GM19328 (cell line): ENCODE measurements at regions not wholly inside any gene's neighbourhood (a gene's known extent, or its start where the extent isn't known, plus 50 kb on each side); places are given as distances from the start of the nearest gene placed in this dataset.

Source experiments
- ATAC-seq: cut with Tn5 transposase; IDR thresholded peaks from one replicate; pipeline ENCODE4 v1.9.1; 2021; ENCODE audit warnings: mild to moderate bottlenecking, moderate library complexity; ENCODE audit not compliant: unreplicated experiment

- no peak for ATAC-seq
Observed at GRCh38 chr2:128708106-128708816, 389.6 kb upstream of the HS6ST1 start.

GRCh38 chr2:128710242-128710641 lies 391.6 kb upstream of the HS6ST1 start:
- ATAC-seq: no peak

GRCh38 chr2:128710729-128711128 lies 392.1 kb upstream of the HS6ST1 start:
- ATAC-seq: no peak

GRCh38 chr2:128714285-128714684 lies 395.6 kb upstream of the HS6ST1 start:
- no peak for ATAC-seq

- no peak for ATAC-seq
Observed at GRCh38 chr2:128714851-128715312, 396.2 kb upstream of the HS6ST1 start.

GRCh38 chr2:128715360-128715759 lies 396.7 kb upstream of the HS6ST1 start:
- ATAC-seq: no peak

GRCh38 chr2:128716299-128716721 lies 397.6 kb upstream of the HS6ST1 start:
- no peak for ATAC-seq

GRCh38 chr2:128717758-128718710 lies 399.4 kb upstream of the HS6ST1 start:
- ATAC-seq: no peak

- no peak for ATAC-seq
Observed at GRCh38 chr2:128720080-128721022, 401.7 kb upstream of the HS6ST1 start.

GRCh38 chr2:128721096-128721495 lies 402.4 kb upstream of the HS6ST1 start:
- no peak for ATAC-seq

GRCh38 chr2:128722489-128722888 lies 403.8 kb upstream of the HS6ST1 start:
- ATAC-seq: no peak

GRCh38 chr2:128724547-128724946 lies 405.9 kb upstream of the HS6ST1 start:
- ATAC-seq: no peak

GRCh38 chr2:128724972-128725371 lies 406.3 kb upstream of the HS6ST1 start:
- ATAC-seq: no peak

GRCh38 chr2:128726236-128726635 lies 407.6 kb upstream of the HS6ST1 start:
- no peak for ATAC-seq

GRCh38 chr2:128726911-128727310 lies 408.2 kb upstream of the HS6ST1 start:
- no peak for ATAC-seq

GRCh38 chr2:128727404-128727803 lies 408.7 kb upstream of the HS6ST1 start:
- no peak for ATAC-seq

GRCh38 chr2:128727914-128728313 lies 409.2 kb upstream of the HS6ST1 start:
- no peak for ATAC-seq

GRCh38 chr2:128729051-128729450 lies 410.4 kb upstream of the HS6ST1 start:
- ATAC-seq: no peak

- no peak for ATAC-seq
Observed at GRCh38 chr2:128731994-128732650, 413.5 kb upstream of the HS6ST1 start.

GRCh38 chr2:128732976-128733431 lies 414.3 kb upstream of the HS6ST1 start:
- ATAC-seq: no peak
